GM10266 (cell line): ENCODE measurements at regions not wholly inside any gene's neighbourhood (a gene's known extent, or its start where the extent isn't known, plus 50 kb on each side); places are given as distances from the start of the nearest gene placed in this dataset.

Experiments used
- DNase-seq: peaks from one replicate; pipeline ENCODE4 v3.0.0; 2012; ENCODE audit errors: extremely low spot score
- TF ChIP-seq, protein P1 (sequence below): IDR thresholded peaks from 2 replicates; pipeline ENCODE4 v1.5.1; 2012; ENCODE audit warnings: mild to moderate bottlenecking, low read depth; ENCODE audit not compliant: control insufficient read depth, insufficient read depth; ENCODE audit errors: missing control alignments

DNA sequence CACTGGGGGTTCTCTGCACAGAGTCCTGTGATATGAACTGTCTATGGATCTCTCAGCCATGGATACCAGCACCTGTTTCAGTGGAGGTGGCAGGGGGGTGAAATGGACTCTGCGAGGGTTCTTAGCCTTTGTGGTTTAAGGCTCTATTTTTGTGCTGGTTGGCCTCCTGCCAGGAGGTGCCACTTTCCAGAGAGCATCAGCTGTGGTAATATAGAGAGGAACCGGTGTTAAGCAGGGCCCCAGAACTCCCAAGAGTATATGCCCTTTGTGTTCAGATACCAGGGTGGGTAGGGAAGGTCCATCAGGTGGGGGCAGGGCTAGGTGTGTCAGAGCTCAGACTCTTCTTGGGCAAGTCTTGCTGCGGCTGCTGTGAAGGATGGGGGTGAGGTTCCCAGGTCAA is 330.0 kb upstream of the PLD5 start:
- TF ChIP-seq, protein P1, sequence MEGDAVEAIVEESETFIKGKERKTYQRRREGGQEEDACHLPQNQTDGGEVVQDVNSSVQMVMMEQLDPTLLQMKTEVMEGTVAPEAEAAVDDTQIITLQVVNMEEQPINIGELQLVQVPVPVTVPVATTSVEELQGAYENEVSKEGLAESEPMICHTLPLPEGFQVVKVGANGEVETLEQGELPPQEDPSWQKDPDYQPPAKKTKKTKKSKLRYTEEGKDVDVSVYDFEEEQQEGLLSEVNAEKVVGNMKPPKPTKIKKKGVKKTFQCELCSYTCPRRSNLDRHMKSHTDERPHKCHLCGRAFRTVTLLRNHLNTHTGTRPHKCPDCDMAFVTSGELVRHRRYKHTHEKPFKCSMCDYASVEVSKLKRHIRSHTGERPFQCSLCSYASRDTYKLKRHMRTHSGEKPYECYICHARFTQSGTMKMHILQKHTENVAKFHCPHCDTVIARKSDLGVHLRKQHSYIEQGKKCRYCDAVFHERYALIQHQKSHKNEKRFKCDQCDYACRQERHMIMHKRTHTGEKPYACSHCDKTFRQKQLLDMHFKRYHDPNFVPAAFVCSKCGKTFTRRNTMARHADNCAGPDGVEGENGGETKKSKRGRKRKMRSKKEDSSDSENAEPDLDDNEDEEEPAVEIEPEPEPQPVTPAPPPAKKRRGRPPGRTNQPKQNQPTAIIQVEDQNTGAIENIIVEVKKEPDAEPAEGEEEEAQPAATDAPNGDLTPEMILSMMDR: no peak
- no peak for DNase-seq

DNA sequence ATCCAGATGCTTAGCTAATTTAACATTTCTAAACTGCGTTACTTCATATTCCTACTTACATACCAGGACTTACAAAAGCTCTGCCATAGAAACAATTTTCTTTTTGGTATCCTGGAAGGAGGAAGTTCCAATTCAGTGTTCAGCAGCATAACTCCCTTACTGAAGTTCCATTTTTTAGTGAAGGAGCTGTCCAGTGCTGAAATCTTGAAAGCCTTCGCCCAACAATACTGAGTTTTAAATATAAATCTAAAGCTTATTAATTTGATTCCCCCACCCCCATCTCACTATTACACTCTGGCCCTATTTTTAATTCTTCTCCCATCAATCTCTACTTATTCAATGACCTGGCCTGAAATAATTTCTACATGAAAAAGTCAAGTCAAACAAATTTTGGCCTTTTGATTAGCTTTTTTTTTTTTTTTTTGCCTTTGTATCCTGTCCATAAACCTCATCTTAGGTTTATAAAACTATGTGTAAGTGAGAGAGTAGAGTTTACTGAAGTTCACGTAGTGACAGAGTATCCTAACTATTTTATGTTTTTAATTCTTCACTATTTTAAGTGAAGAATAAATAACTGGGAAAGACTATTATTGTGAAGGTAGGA is 323.0 kb upstream of the PLD5 start:
- TF ChIP-seq, protein P1: no peak
- no peak for DNase-seq

DNA sequence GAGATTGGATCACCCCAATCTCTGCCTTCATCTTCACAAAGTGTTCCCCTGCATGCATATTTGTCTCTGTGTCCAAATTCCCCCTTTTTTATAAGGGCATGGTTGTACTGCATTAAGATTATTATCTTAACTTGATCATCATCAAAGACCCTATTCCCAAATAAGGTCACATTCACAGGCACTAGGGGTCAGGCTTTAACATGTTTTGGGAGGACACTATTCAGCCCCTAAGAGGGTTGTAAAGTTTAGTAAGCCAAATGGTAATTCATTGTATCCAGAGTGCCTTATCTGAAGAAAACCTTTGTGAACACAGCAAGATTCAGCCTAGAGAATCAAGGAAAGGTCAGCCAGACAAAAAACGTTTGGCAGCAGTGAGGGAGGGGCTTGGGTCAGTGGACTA is 317.6 kb upstream of the PLD5 start:
- no peak for DNase-seq
- TF ChIP-seq, protein P1: no peak

DNA sequence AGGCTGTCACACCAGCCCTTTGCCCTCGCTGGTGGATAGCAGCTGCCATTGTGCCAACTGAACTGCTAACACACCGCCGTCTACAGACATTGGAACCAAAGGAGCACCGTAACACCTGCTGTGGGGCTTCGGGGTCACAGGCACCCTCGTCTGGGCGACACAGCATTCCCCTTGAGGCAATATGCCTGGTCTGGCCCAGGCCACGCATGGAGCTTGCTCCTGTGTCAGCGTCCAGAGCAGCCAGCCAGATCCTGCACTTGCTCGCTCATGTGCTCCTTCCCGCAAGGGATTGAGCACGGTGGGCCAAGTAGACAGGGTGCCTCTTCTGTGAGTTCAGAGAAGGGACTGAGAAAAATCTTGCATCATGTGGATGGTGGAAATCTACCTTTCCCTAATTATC is 314.6 kb upstream of the PLD5 start:
- DNase-seq: no peak
- TF ChIP-seq, protein P1: no peak

DNA sequence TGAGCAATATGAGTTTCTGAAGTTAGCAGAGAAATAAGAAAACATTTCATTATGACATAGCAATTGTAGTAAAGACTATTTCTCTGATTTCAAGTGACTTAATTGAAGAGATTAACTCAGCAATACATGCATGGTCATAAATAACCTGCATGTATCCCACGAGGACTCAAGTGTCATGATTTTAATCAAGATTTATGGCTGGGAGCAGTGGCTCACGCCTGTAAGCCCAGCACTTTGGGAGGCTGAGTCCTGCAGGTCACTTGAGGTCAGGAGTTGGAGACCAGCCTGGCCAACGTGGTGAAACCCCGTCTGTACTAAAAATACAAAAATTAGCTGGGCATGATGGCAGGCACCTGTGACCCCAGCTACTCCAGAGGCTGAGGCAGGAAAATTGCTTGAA is 311.9 kb upstream of the PLD5 start:
- TF ChIP-seq, protein P1: no peak
- no peak for DNase-seq

DNA sequence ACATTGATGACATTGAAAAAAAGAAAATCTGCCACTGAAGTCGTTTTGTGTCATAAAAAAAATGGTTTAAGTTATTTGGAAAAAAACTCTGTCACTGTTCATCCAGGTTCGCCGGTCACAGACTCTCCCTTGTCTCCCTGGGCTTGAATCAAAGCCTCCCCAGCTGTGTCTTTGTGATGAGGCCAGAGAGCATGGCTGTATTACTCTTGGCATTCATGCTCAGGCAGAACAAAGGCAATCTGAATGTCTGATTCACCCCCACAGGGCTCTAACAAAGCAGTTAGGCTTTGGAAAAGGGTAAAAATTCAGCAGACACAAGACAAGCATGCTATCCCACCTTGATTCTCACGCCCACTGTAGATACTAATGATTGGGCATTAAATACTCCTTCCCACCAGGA is 304.3 kb upstream of the PLD5 start:
- TF ChIP-seq, protein P1: no peak

DNA sequence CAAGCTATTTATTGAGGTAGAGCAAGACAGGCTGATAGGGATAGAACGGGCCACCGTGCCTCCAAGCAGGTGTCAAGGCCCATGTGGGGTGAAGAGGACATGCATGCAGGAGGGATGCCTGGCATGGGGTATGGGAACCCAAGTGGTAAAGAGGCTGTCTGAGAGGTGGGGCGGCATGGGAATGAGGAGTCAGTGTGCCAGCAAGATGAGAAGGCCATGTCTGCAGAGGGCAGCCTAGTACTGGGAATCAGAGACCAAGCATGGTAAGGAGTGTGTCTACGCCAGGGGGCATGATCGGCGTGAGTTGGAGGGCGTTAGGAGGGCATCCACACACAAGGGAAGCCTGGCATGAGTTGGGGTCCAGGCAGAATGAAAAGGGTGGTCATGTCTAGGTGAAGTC is 303.7 kb upstream of the PLD5 start:
- TF ChIP-seq, protein P1: peak; percentile 17

More for the DNA sequence above, 304.3 kb upstream of the PLD5 start:
- DNase-seq: no peak

More for the DNA sequence above, 303.7 kb upstream of the PLD5 start:
- DNase-seq: no peak
